HepG2 (cell line): ENCODE measurements at regions not wholly inside any gene's neighbourhood (a gene's known extent, or its start where the extent isn't known, plus 50 kb on each side); places are given as distances from the start of the nearest gene placed in this dataset.

ENCODE experiments used
- ATAC-seq: fragments of 200-7000 bp; cut with Tn5 transposase; 3 replicates; pipeline ENCODE4 v1.9.1; 2020; ENCODE audit warnings: mild to moderate bottlenecking, moderate library complexity
- BruUV-seq: library from RNA; stranded (reverse); fragments of 400-500 nt; replicated peaks from 2 replicates; lab custom pipeline; 2021; lab: Mats Ljungman, UMichigan
- CTCF ChIA-PET: fragments of 300-600 bp; formaldehyde crosslinking; extraction: SDS; loops from one replicate; lab custom pipeline; 2021; ENCODE audit warnings: low total read pairs, inconsistent platforms, low intra/inter-chr PET ratio; lab: Yijun Ruan, JAX
- POLR2A ChIA-PET: fragments of 350-600 bp; sonication (Branson Sonifier 250); formaldehyde crosslinking; loops from one replicate; lab custom pipeline; 2020; ENCODE audit warnings: antibody characterized with exemption, inconsistent platforms; lab: Yijun Ruan, JAX
- DNase-seq: peaks from one replicate; pipeline ENCODE4 v3.0.0-alpha.2; 2015; ENCODE audit warnings: low spot score
- FAIRE-seq: peaks from 3 replicates; lab custom pipeline; 2011; peaks lifted over from hg19 to GRCh38; lab: Jason Lieb, UNC
- H2AFZ ChIP-seq: one replicate; pipeline ENCODE4 v1.6.1; 2011; ENCODE audit warnings: low read length, inconsistent platforms
- H3K27ac ChIP-seq: fragments of 300-600 bp; 3 replicates; pipeline ENCODE4 v1.8.0; 2011; ENCODE audit warnings: mixed run types, mild to moderate bottlenecking, mixed read lengths, low read length, inconsistent platforms; ENCODE audit not compliant: insufficient read depth; ENCODE audit errors: extremely low read length
- H3K27me3 ChIP-seq, 2 experiments: fragments of 200-600 bp in 1 of 2; 2 replicates in 1 of 2; 3 replicates in 1 of 2; pipeline versions ENCODE4 v1.6.0 to v1.8.0; 2011; ENCODE audit warnings: low read length in 2 of 2, mild to moderate bottlenecking in 2 of 2, moderate library complexity in 2 of 2, inconsistent platforms in 1 of 2; ENCODE audit not compliant: insufficient read depth in 2 of 2, control insufficient read depth in 1 of 2
- H3K36me3 ChIP-seq, 2 experiments: fragments of 200-600 bp in 1 of 2; replicated peaks in 1 of 2; 2 replicates in 1 of 2; 3 replicates in 1 of 2; pipeline versions ENCODE4 v1.5.1 to v1.8.0; 2011; ENCODE audit warnings: low read length in 2 of 2, inconsistent platforms in 1 of 2; ENCODE audit not compliant: insufficient read depth in 2 of 2, control insufficient read depth in 1 of 2
- H3K4me1 ChIP-seq: 2 replicates; pipeline ENCODE4 v1.5.1; 2012; ENCODE audit warnings: low read length, inconsistent platforms; ENCODE audit not compliant: insufficient read depth
- H3K4me2 ChIP-seq: 2 replicates; pipeline ENCODE4 v1.6.0; 2011; ENCODE audit warnings: low read depth, low read length, inconsistent platforms
- H3K4me3 ChIP-seq, 3 experiments: fragments of 200-600 bp in 1 of 3; sonication (generic), shearing (Covaris generic) in 1 of 3; replicated peaks in 1 of 3; 2 replicates each; pipeline ENCODE4 v1.5.1; 2011 to 2016; ENCODE audit warnings: low read length in 3 of 3, inconsistent platforms in 2 of 3, low read depth in 2 of 3, mild to moderate bottlenecking in 2 of 3, control low read depth in 1 of 3, mixed read lengths in 1 of 3; ENCODE audit not compliant: insufficient read depth in 1 of 3
- H3K79me2 ChIP-seq: one replicate; pipeline ENCODE4 v1.6.1; 2011; ENCODE audit warnings: low read length, inconsistent platforms; ENCODE audit not compliant: insufficient read depth
- H3K9ac ChIP-seq: 2 replicates; pipeline ENCODE4 v1.6.0; 2011; ENCODE audit warnings: mild to moderate bottlenecking, low read depth, low read length, inconsistent platforms; ENCODE audit not compliant: insufficient read depth
- H3K9me3 ChIP-seq: 2 replicates; pipeline ENCODE4 v1.5.1; 2012; ENCODE audit warnings: mild to moderate bottlenecking, low read length
- H4K20me1 ChIP-seq: 2 replicates; pipeline ENCODE4 v1.6.0; 2011; ENCODE audit warnings: inconsistent platforms, mild to moderate bottlenecking, low read length, moderate library complexity; ENCODE audit not compliant: insufficient read depth
- BRF2 ChIP-seq: sonication (generic); formaldehyde crosslinking; IDR thresholded peaks from 2 replicates; pipeline ENCODE4 v1.8.1; 2022; ENCODE audit warnings: mild to moderate bottlenecking, missing genetic modification reagents
- CSRNP2 ChIP-seq: sonication (generic); formaldehyde crosslinking; conservative IDR thresholded peaks from 2 replicates; pipeline ENCODE4 v1.8.0; 2022; ENCODE audit warnings: low read depth, missing genetic modification reagents
- CTCF ChIP-seq: sonication (generic); formaldehyde crosslinking; IDR thresholded peaks from 2 replicates; pipeline ENCODE4 v1.5.0; 2020; ENCODE audit warnings: mild to moderate bottlenecking, missing genetic modification reagents, moderate library complexity
- IKZF5 ChIP-seq: IDR thresholded peaks from 2 replicates; pipeline ENCODE4 v1.6.1; 2018; ENCODE audit warnings: missing genetic modification reagents, mild to moderate bottlenecking, missing compliant biosample characterization
- NFIB ChIP-seq: sonication (generic); formaldehyde crosslinking; IDR thresholded peaks from 2 replicates; pipeline ENCODE4 v1.9.0; 2021; ENCODE audit warnings: missing genetic modification reagents, mild to moderate bottlenecking, borderline replicate concordance
- ONECUT2 ChIP-seq: sonication (generic); formaldehyde crosslinking; IDR thresholded peaks from 2 replicates; pipeline ENCODE4 v1.4.0; 2020; ENCODE audit warnings: missing genetic modification reagents
- RARG ChIP-seq: sonication (generic); formaldehyde crosslinking; IDR thresholded peaks from 2 replicates; pipeline ENCODE4 v1.4.0; 2020; ENCODE audit warnings: low read depth, mild to moderate bottlenecking, missing genetic modification reagents
- SMC3 ChIP-seq: IDR thresholded peaks from 2 replicates; pipeline ENCODE4 v1.6.1; 2011; ENCODE audit warnings: low read length, improper control_type of control experiment
- STAG1 ChIP-seq: sonication (generic); formaldehyde crosslinking; IDR thresholded peaks from 2 replicates; pipeline ENCODE4 v1.4.0; 2020; ENCODE audit warnings: missing genetic modification reagents
- ZC3H4 ChIP-seq: sonication (generic); formaldehyde crosslinking; IDR thresholded peaks from 2 replicates; pipeline ENCODE4 v1.4.0; 2020; ENCODE audit warnings: missing genetic modification reagents, borderline replicate concordance
- ZFY ChIP-seq: sonication (generic); formaldehyde crosslinking; IDR thresholded peaks from 2 replicates; pipeline ENCODE4 v1.4.0; 2020; ENCODE audit warnings: missing genetic modification reagents
- ZNF382 ChIP-seq: sonication (generic); formaldehyde crosslinking; IDR thresholded peaks from 2 replicates; pipeline ENCODE4 v1.5.0; 2020; ENCODE audit warnings: missing genetic modification reagents, mild to moderate bottlenecking, borderline replicate concordance
- ZNF790 ChIP-seq: sonication (generic); formaldehyde crosslinking; IDR thresholded peaks from 2 replicates; pipeline ENCODE4 v1.8.0; 2022; ENCODE audit warnings: missing genetic modification reagents, mild to moderate bottlenecking, borderline replicate concordance
- WGBS: methylation state at CpG from one replicate; pipeline ENCODE4 v1.1.6; 2017; ENCODE audit warnings: low lambda C conversion rate; 5-methylcytosine and 5-hydroxymethylcytosine counted together
- in situ Hi-C: cut with HindIII; loops from 2 replicates; pipeline ENCODE4 v1.10.0; 2017; ENCODE audit warnings: low pct_unique_long_range_greater_than_20kb; ENCODE audit not compliant: extremely low pct_ligation_motif_present
- intact Hi-C: fragments of 100-400 bp; cut with micrococcal nuclease; formaldehyde crosslinking; loops from one replicate; pipeline ENCODE4 v1.10.0; 2022; ENCODE audit not compliant: unreplicated experiment

GRCh38 chr4:136637071-136637777 is 895.1 kb downstream of the PCDH18 start:
- H2AFZ ChIP-seq = no peak overlapping the region
- H3K79me2 ChIP-seq = no peaks in the 10 kb centered on the region
- no peak overlapping the region for H3K4me3 ChIP-seq
- no peaks in the 10 kb centered on the region for H3K9me3 ChIP-seq
- FAIRE-seq = no peak
- no peaks in the 10 kb centered on the region for H3K4me1 ChIP-seq
- H3K27me3 ChIP-seq = no peaks in the 10 kb centered on the region
- no TSS peak for BruUV-seq
- intact Hi-C loops (no loop called here), in situ Hi-C loops (no loop called here)
- H3K27ac ChIP-seq = no peak overlapping the region
- ChIA-PET CTCF (no interaction called here), POLR2A (no interaction called here)
- no peaks in the 10 kb centered on the region for H3K36me3 ChIP-seq
- H4K20me1 ChIP-seq = no peaks in the 10 kb centered on the region
- ATAC-seq = peak; percentile 80
- WGBS = 25% methylated on average over 8 of the region's 9 CpGs
- no peak overlapping the region for H3K9ac ChIP-seq
- TF ChIP-seq BRF2 (no peak), CTCF (CRISPR knock-in tag) (peak; percentile 43), STAG1 (CRISPR knock-in tag) (0 out of 2 replicates have a peak, but pooled peaks have one; percentile 9), SMC3 (peak; percentile 50; the same call in 1 of the 2 replicates)
- no peak overlapping the region for H3K4me2 ChIP-seq
- DNase-seq = peak; percentile 28

GRCh38 chr4:136636155-136636554 is 896.1 kb downstream of the PCDH18 start:
- no peaks in the 10 kb centered on the region for H3K79me2 ChIP-seq
- H3K27ac ChIP-seq = no peak overlapping the region
- no peaks in the 10 kb centered on the region for H3K36me3 ChIP-seq
- no peaks in the 10 kb centered on the region for H3K27me3 ChIP-seq
- intact Hi-C loops = no loop called here
- WGBS = 0% methylated on average over 6 of the region's 10 CpGs
- ATAC-seq = peak; percentile 82
- no peak overlapping the region for H2AFZ ChIP-seq
- no peaks in the 10 kb centered on the region for H3K4me1 ChIP-seq
- FAIRE-seq = no peak
- H3K9ac ChIP-seq = no peak overlapping the region
- CTCF ChIA-PET = no interaction called here
- POLR2A ChIA-PET = no interaction called here
- H3K4me2 ChIP-seq = peak overlapping the region; percentile 23; the same call in 1 of the 2 replicates
- H3K4me3 ChIP-seq = no peak overlapping the region
- H3K9me3 ChIP-seq = no peaks in the 10 kb centered on the region
- BruUV-seq = no TSS peak
- no peak for DNase-seq
- in situ Hi-C loops = no loop called here
- H4K20me1 ChIP-seq = no peaks in the 10 kb centered on the region
- TF ChIP-seq ZNF790 (CRISPR knock-in tag) (no peak), CSRNP2 (CRISPR knock-in tag) (no peak), NFIB (CRISPR knock-in tag) (no peak), ZNF382 (CRISPR knock-in tag) (no peak), ONECUT2 (no peak), RARG (CRISPR knock-in tag) (no peak), ZFY (CRISPR knock-in tag) (no peak), IKZF5 (CRISPR knock-in tag) (no peak), ZC3H4 (CRISPR knock-in tag) (no peak)
